ENCODE measurements at regions not wholly inside any gene's neighbourhood (a gene's known extent, or its start where the extent isn't known, plus 50 kb on each side); places are given as distances from the start of the nearest gene placed in this dataset.

DNA sequence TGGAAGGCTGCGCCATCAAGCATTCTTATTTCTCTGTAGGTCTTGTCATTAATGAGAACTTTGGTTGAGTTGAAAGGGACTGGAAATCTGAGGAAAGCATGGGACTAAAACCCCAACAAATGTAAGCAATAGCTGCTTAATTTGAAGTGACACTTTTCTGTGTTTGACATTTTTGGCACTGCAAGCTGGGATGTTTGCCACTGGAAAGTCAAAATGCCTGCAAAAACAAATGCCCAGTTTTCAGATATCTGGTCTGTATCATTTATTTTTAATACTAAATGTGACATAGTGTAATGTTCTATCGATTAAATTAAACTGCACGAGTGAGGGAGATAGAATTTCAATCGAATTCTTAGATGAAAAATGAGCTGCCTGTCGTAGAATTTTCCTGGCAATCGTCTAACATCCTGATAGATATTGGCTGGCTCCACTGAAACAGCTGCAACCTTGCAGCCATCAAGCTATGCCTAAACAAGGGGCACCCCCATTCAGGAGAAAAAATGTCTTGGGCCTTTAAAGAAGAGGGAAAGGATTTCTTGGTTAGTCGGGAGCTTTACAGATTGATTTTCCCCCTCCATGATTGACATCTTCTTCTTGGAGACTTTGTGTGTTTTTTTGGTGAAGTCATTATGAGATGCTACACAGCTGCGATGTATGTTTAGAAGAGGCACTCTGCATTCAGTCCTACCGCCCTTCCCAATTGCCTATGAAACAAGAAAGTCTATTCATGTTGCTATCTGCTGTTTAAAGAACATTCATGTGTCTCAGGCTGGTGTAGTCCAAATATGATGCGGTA lies 316.7 kb upstream of the TBL1XR1 start:
- peak; percentile 44 for DNase-seq

DNA sequence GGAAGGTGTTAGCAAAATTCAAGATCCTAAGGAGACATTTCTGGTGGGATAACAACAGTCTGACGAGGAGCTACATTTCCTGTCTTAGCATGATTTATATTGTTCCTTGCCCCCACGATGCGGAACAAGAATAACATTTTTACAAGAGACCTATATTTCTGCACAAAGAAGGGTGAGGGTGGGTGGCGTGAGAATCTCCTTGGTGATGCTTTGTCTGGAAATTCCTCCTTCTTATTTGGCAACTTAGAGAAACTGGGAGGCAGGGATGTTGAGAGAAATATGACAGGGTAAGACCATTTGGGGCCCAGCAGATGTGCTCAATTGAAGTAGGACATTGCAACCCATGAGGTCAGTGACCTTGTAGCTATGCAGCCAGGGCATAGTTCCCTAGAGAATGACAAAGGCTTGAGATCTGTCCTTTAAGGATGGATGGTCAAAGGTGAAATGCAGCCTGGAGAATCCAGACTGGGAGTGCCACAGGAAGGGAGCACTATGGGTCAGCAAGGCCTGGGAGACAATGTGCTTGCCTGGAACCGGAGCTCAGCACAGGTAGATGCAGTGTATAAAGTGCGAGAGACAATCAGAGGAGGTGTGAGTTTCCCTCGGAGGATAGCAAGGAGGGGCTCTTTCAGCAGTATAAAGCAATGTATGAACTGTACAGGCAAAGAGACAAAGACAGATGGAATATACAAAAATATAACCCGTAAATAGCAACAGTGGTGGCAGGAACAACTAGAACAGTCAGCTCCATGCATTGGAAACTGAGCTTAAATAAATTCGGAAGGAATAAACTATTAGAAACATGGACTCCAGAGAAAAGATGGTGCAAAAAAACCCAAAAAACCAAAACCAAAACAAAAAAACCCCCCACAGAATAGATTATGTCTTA lies 317.6 kb upstream of the TBL1XR1 start:
- DNase-seq = peak; percentile 37

DNA sequence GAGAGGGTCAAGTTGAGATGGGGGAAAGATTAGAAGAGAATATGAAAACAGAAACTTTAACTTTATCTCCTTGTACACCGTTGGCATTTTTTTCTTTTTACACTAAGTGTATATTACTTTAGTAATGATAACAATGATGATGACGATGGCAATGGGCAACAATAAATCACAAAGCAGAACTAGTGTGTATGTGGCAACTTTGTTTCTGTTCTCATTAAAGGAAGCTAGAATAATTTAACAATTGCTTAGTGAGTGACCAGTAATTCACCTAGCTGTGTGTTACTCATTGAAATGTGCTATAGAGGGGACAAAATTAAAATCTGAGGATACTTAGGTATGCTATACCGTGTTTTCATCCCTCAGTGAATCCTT lies 318.5 kb upstream of the TBL1XR1 start:
- no peak for DNase-seq

DNA sequence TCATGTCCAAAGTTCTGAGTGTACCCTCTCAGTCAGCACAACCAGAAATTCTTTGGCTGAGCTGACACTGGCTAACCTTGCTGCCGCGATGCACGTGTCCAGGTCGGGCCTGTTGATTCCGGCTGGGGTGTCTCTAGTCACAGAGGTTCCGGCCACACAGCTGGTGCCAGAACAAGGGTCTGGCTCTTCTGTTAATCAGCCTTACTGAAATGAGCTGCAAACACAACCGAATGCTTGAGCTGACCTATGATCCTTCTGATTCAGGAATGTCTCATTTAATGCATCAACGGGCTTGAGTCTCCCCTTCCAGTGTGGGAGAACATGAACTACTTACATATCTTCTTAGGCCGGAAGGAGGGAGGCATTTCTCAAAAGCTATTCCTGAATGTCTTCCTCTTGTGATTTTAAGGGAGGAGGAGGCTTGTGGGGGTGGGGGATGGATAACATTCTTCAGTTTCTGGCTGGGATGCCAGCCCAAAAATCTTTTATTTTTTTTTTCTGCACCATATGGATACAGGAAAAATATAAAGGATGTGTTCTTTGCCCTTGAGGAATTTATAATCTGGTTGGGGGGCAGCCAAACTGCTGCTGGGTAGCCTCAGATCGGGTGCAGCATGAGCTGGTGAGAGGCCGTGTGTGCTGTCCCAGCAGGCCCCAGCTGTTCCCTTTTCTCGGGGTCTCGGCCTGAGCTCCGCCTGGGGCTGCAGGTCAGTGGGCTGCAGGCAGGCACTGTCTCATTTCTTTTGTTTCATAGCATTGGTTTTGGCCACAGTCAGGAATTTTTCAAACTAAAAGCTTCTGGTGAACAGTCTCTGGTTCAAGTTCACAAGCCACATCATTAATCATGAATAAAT lies 319.1 kb upstream of the TBL1XR1 start:
- DNase-seq = peak; percentile 84

DNA sequence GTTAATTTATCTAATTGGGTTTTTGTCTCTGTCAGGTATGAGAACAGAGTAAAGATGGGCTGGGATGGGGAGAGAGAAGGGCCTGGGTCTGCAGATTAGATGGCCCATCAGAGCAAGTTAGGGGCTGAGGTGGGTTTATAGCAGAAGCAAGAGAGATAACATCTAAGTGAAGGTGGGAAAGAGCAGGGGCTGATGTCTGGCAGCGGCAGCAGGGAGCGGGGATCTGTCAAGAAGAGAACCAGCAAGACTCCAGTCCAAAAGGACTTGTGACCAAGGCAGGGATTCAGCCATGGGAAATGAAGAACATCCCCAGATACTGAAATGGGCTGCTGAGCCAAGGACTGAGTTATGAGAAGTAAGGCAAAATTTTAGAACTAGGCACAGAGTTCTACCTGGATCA lies 320.6 kb upstream of the TBL1XR1 start:
- no peak for DNase-seq

DNA sequence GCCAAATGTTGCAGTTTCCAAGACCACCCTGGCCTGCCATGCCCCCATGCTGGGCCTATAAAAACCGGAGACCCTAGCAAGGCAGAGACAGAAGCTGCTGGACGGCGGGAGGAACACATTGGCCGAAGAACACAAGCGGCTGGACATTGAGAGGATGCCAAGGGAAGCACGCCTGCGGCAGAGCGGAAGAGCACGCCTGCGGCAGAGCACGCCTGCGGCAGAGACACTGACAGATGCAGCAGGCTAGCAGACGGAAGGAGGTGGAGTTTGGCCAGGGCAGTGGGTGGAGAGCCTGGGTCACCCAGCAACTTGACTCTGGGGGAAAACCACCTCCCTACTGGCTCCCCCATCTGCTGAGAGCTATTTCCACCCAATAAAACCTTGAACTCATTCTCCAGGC lies 322.3 kb upstream of the TBL1XR1 start:
- DNase-seq = no peak

DNA sequence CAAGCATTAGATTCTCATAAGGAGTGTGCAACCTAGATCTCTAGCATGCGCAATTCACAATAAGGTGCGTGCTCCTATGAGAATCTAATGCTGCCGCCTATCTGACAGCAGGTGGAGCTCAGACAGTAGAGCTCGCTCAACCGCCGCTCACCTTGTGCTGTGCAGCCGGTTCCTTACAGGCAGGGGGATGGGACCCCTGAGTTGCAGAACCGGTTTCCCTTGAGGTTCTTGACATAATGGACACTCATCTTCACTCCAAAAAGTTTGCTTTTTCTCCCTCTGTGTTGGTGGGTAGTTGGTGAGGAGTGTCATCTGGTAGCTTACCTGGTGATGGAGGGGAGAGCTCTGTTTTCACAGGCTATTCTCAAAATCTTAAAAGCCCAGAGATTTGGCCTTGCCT lies 324.0 kb upstream of the TBL1XR1 start:
- DNase-seq = no peak

DNA sequence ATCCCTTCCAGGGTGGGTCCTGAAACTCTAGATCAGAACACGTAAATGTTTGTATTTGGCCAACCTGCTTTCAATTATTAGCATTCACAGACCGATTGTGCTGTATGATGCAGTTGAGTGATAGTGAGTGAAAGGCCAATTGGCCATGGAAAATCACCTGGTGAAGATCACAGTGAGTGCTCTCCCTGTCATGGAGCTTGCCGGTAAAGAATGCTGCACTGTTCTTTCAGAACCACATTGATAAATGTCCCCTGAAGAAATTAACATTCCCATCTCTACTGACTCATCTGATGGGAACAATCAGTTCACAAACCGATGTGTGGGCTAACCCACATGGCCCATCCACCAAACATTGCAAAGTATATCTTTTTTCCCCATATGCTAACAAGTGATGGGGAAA lies 324.8 kb upstream of the TBL1XR1 start:
- no peak for DNase-seq

DNA sequence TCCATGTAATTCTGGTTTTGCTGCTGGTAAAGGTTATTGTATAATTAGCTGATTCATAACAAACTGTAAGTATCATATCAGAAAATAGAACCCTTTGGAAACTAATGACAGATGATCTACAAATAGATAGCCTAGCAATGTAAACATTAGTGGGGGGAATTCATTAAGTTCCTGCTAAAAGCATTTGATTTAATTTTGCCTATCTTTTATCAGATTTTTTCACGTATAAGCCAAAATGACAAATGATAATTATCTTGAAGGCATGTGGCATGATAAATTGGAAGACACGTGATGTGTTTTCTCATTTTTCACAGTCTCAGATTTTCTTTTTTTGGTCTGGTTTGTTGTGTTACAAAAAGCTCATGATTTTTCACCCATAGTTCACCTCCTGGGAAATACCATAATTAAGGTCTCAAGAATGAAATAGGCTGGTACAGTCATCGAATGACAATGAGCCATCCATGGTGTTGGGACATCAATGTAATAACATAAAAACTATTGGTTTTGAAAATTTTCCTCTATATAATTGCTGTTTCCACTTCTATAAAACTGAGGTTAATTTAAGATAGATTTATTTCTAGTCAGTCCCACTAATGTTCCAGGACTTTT lies 325.9 kb upstream of the TBL1XR1 start:
- no peak for DNase-seq

DNA sequence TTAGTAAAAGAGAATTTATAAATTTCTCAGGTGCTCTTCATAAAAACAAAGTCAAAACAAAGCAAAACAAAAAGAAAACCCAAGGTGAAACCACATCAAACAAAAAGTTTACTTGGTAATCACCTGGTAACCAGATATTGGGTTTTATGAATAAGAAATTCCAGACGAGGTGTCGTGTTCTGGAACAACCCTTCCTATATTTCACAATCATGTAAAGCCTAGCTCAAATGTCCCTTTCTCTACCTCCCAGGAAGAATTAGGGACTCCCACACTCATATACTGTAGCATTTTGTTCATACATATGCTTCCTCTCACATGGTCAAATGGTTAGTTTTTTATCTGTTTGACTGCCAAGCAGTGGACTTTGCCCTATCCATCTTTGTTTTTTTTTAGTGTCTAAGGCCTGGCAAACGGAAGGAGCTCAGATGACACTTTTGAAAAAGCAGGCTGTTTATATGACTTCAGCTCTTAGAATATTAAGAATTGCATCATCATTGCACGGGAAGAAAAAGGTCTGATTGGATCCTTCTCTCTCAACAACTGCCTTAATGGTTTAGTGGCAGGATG lies 326.7 kb upstream of the TBL1XR1 start:
- DNase-seq = no peak

DNA sequence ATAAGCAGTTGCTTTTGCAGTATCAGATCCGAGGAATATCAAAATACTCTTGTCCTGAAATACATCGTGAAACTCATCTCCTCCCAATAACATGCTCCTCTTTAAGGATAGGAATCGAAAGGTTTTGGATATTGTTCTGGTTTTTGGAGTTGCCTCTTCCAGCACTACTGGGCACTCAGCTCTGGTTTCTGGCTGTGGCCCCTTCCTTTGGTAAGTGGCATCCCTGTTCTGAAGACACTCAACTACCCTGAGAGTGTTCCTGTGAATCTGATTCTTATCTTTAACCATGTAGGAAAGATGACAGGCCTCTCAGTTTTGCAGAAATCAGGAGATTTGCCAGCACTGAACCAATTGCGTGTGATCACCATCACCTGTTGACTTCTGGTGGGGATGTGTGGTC lies 327.5 kb upstream of the TBL1XR1 start:
- DNase-seq = no peak

DNA sequence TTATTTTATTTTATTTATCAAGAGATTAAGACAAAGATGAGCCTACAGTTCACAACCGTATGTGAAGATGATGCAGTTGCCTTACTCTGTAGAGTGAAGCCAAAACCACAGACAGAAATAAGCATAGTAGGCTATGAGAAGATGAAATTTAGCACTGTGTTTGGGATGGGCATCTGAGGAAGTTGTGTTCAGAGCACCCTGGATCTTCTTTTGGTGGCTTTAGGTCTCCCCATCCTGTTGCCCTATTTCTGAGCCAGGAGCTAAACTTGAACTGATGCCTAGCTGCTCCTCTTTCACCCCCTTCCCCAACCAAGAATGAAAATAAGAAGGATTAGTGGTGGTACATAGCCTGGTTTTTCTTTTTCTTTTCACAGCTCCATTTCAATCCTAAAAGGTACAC lies 328.1 kb upstream of the TBL1XR1 start:
- no peak for DNase-seq

DNA sequence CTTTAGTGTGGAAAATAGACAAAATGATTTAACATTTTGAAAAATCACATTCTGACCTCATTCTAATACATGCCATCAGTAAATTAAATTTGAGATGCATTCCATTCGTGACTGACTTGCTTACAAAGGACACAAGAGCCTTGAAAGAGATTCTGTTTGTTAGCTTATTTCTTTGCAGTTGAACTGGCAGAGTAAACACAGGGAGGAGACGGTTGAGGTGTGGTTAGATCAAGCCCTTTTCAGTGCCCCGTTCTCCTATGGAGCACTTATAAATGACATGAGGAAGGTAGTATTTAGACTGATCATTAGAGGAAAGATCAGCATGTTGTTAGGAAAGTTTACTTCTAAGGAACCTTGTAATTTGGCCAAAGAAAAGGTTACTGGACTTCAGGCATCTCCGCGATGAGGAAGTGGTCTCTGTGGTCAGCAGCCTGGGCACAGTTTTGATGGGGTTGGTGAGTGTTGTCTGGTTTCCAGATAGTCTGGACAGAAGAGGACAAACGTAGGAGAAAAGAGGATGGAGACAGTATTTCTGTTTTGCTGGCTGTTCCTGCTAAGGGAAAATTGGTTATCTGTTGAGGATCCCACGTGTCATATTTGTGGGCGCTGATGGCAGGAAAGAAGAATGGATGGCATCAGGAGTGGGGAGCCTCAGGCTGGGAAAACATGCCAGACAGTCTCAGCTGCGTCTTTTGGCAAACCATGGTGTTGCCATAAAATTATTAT lies 328.9 kb upstream of the TBL1XR1 start:
- DNase-seq = no peak

DNA sequence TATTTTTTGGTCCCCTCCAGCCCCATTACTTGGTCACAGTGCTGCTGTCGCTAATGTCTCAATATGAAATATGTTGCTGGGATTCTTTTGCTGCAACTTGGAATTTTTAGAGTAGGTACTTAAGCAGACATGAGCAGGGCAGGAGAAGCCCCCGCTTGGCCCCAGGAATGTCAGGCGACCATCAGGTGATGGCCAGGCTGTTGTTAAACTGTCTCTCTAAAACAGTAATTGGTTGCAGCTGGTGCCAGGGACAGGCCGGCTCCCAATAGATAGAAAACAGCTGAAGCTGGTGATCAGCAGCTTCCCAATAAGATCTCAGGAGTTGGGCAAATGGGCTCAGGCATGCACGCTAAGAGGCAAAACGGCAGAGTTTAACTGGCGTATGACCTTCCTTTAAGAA lies 329.9 kb upstream of the TBL1XR1 start:
- DNase-seq = no peak

DNA sequence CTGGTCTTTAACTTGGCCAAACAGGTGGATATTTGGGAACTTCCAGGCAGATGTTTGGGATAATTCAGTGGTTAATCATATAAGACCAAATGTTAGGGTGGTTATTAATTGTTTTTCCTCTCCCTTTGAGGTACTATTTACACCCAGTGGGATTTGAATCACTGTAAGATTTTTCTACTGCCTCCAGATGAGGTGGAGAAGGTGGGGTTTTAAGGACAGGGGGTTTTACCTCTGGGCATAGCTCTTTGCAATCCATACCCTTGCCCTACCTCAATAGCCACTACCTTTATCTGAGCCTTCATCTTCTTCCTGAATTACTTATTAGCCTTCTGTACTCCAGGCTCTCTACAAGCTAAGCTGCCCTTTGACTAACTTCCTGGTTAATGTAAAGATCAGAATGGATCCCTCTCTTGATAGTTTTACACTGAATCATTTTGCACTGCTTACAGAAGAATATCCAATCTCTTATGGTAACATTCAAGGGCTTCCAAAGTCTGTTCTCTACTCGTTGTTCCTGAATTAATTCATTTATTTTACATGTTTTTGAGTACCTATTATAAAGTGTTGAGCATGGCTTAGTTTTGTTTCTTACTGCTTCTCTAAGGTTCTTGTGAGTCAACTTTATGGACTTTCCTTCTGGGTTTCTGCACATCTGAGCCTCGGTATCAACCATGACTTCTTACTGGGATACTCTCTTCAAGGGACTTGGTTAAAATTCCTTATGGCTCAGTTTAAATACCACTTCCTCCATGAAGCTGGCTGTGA lies 331.2 kb upstream of the TBL1XR1 start:
- no peak for DNase-seq

DNA sequence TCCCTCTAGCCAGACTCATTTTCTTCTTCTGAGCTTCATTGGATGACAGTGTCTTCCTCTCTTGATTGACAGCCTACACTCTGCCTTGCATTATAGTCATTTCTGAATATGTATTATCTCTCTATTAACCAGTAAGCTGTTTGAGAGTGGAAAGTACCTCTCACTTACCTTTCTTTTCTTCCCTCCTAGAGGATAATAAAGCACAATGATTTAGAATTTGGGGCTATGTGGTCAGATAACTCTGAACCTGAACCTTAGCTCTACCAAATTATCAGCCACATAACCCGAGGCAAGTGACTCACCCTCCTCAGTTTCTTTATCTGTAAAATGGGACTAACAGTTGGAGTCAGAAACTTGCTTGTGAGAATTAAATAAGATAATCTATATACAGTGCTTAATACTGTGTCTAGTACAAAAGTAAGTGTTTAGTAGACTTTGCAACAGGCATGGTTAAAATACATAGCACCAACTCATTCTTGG lies 331.8 kb upstream of the TBL1XR1 start:
- no peak for DNase-seq

DNA sequence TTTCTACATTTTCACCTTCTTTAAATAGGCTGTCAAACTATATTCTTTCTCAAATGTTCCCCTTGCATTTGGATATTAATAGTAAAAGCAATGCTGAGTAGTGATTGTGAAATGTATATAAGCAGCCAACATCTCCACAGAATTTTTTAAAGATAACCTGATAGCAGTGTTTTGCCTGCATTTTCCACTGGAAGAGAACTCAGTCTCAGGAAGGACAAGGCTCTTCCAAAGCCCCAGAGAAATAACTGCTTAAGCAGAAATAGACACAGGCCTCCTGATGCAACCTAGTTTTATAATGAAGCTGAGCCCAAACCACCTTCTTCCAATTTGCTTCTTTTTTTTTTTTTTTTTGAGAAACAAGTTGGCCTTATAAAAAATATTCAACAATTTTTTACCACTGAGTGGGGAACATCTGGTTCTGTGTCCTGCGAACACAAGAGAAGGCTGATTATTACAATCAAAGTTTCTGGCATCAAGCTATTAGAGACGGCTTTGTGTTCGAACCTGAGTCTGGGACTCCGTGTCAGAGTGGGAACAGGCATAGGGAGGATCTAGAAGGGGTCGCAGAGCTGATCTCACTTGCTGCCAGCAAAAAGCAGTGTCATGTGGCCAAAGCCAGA lies 332.5 kb upstream of the TBL1XR1 start:
- DNase-seq = no peak

DNA sequence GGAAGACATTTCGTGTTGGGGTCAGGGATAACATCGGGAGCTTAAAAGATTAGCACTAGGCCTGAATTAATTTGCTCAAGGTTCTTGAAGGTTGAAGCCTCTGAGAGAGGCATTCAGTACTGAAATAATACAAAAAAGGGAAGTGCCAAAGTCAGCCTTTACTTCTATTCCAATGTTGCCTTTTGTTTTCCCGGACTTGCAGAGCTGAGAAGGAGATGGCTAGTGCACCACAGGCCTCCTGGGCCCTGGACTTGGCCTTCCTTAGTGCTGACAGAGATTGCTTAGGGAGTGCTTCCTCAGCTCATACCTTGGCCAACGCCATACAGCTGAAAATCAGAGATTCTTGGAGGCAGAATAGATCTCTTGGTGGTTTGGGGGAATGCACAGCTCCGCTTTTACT lies 333.6 kb upstream of the TBL1XR1 start:
- no peak for DNase-seq

DNA sequence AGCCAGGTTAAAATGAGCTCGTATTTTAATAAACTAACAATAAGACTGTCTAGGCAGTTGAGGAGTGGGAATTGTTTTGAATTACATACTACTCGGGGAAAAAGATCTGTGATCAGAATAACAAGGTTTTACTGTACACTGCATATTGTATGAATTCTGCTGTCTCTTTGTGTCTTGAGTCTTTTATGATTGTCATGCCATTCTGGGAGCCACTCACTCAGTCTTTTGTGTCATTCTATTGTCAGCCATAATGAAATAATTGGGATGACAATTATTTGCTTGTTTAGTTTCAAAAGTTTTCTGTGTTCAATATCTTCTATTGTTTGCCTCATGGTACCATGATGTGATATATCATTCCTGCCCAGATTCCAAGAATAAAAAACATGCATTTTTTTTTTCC lies 339.6 kb upstream of the TBL1XR1 start:
- DNase-seq = no peak

DNA sequence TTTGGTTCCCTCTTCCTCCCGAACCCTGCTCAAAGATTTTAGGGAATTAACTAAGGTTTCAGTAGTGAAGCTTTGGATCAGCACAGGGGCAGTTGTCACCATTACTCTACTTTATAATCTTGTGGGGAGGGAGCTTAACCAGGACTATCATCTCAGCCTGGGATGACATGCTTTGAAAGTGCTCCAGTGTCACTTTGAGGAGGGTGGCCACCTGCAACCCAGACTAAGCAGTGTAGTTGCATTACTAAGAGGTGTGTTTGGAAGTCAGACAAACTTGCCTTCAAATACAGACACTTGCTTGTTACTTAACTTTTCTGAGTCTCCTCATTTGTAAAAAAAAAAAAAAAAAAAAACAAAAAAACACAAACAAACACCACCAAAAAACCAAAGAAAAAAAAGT lies 340.3 kb upstream of the TBL1XR1 start:
- no peak for DNase-seq
